GM12874 (cell line): ENCODE measurements at regions not wholly inside any gene's neighbourhood (a gene's known extent, or its start where the extent isn't known, plus 50 kb on each side); places are given as distances from the start of the nearest gene placed in this dataset.

ENCODE experiments used
- TF ChIP-seq, protein P1 (sequence below): IDR thresholded peaks from 2 replicates; pipeline ENCODE4 v1.5.1; 2011; ENCODE audit warnings: low read depth, mild to moderate bottlenecking, control low read depth, low read length, moderate library complexity; ENCODE audit not compliant: insufficient read depth

DNA sequence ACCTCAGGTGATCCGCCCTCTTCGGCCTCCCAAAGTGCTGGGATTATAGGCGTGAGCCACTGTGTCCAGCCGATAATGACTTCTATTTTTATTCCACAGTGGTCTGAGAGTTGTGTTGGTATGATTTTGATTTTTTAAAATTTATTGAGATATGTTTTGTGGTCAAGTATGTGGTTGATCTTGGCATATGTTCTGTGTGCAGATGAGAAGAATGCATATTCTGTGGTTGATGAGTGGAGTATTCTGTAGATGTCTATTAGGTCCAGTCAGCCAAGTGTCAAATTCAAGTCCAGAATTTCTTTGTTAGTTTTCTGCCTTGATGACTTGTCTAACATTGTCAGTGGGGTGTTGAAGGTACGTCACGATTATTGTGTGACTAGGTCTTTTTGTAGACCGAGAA, 338.2 kb upstream of the TARS1 start:
- TF ChIP-seq, protein P1, sequence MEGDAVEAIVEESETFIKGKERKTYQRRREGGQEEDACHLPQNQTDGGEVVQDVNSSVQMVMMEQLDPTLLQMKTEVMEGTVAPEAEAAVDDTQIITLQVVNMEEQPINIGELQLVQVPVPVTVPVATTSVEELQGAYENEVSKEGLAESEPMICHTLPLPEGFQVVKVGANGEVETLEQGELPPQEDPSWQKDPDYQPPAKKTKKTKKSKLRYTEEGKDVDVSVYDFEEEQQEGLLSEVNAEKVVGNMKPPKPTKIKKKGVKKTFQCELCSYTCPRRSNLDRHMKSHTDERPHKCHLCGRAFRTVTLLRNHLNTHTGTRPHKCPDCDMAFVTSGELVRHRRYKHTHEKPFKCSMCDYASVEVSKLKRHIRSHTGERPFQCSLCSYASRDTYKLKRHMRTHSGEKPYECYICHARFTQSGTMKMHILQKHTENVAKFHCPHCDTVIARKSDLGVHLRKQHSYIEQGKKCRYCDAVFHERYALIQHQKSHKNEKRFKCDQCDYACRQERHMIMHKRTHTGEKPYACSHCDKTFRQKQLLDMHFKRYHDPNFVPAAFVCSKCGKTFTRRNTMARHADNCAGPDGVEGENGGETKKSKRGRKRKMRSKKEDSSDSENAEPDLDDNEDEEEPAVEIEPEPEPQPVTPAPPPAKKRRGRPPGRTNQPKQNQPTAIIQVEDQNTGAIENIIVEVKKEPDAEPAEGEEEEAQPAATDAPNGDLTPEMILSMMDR: no peak

DNA sequence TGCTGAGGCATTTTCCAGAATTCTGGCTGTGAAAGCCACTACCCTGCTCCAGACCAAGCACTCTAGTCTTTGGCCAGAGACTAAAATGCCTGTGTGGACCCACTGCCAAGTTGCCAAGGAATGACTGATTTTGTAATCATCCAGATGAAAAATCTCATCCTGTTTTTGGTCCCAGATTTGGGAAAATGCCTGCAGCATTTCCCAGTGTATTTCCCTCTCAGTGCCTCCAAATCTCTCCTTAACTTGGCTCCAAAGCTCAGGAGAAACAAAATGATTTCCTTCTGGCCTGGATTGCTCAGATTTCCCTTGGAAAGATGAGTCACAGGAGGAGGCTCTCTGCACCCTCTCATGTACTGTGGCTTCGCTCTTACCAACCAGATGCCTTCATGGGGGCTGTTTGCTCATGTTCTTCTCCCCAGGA, 335.2 kb upstream of the TARS1 start:
- TF ChIP-seq, protein P1: no peak

DNA sequence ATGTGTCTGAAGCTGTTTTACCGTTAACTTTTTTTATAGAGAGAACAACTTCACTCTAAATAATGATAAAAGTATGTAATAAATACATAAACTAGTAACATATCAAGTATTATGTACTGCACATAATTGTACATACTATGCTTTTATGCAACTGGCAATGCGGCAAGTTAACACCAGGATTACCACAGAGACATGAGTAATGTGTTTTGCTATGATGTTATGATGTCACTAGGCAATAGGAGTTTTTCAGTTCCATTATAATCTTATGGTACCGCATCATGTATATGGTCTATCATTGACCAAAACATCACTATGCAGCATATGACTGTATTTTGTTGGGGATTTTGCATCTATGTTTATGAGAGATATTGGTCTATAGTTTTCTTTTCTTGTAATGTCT, 326.4 kb upstream of the TARS1 start:
- TF ChIP-seq, protein P1: no peak

GRCh38 chr5:33115467-33115866, 325.3 kb upstream of the TARS1 start:
- TF ChIP-seq, protein P1: no peak

- TF ChIP-seq, protein P1: no peak
Observed at GRCh38 chr5:33118761-33119415, 321.9 kb upstream of the TARS1 start.

DNA sequence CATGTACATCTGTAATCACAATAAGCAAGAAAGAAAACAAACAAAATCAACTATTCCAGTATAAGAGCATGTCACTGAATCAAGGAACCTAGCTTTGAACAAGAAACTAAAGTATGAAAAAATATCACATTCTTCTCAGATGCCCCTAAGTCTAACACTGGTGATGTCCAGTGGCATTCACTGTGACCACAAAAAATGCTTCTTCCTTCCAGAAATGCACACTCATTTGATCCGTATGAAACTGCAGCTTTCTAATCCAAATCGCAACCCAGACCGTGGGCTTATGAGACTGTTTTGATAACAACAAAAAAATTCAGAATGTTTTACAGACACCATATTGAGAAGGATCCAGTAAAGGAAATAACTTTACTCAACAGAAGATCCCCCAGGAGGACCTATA, 320.1 kb upstream of the TARS1 start:
- TF ChIP-seq, protein P1: no peak

GRCh38 chr5:33129309-33129708, 311.5 kb upstream of the TARS1 start:
- TF ChIP-seq, protein P1: no peak

DNA sequence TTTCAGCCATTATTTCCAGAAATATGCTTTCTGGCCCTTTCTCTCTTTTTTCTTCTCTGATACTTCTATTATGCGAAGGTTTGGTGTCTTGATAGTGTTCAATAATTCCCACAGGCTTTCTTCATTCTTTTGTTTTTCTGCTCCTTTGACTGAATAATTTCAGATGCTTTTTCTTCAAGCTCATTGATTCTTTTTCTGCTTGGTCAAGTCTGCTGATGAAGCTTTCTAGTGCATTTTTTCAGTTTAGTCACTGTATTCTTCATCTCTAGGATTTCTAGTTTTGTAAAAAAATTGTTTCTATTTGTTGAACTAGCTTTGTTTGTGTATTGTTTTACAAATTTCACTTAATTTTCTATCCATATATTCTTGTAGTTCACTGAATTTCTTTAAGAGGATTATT, 304.0 kb upstream of the TARS1 start:
- TF ChIP-seq, protein P1: no peak
